Cerebellar nuclear complex (tissue), 1 donor: ENCODE measurements at regions not wholly inside any gene's neighbourhood (a gene's known extent, or its start where the extent isn't known, plus 50 kb on each side); places are given as distances from the start of the nearest gene placed in this dataset.
"Not testable (repeated sequence)": the region's sequence is repeated elsewhere in the genome, so short reads cannot be mapped to it uniquely, and the experiment has no call there.

ENCODE experiments used
- DNase-seq, 2 experiments: peaks; one replicate each; lab custom pipeline; 2025; lab: John Stamatoyannopoulos, UW

DNA sequence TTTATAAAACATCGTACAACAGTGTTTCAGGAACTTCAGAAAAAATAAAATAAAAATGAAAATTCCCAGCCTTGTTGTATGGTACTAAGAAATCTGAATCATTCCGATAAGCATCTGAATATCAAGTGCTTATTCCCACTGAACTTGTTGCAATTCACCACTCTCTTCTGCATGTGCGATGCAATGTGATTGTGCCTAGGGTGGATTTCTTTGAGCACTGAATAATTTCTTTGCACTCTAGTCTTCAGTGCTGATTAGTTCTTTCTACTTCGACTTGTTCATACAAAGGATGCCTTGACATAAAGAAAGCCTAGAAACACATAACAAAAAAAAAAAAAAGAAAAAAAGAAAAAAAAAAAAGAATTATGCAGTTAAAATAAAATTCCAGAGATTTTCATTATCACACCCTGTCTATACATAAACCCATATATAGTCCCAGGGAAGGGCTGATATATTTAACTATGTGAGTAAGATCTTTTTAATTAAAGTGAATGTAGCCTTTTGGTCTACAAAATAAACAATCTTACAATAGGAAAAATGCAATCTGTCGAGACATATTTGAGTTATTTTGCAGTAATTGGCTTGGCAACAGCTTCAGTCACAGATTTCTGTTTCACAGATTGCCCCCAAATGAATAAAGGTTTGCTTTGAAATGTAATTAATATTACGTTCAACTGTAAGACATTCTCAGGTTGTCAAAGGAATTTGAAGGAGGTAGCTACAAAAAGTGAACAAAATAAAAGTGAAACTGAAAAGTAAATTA is 1118.9 kb upstream of the CELF2 start:
- no peak for DNase-seq

GRCh38 chr10:9900751-9901150 is 1116.9 kb upstream of the CELF2 start:
- no peak for DNase-seq

- no peak for DNase-seq
Measured at GRCh38 chr10:9901971-9902370, 1115.7 kb upstream of the CELF2 start.

- DNase-seq = no peak
Measured at GRCh38 chr10:9910446-9910845, 1107.2 kb upstream of the CELF2 start.

DNA sequence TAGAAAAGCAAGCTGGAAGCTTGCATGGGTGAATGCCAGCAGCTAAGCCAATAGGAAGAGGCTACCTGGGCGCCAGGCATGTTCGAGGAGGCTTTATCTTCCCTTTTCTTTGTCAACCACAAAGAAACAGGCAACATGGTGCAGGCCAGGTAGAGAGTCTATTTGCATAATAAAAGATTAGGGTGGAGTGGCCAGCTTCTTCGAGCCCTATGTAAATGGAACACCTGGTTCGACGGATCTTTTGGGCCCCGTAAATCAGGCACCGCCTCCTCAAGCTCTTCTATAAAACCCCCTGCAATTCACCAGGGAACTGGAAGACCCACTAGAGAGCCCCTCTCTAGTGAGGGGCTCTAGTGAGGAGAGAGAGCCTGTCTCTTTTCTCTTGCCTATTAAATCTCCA is 1106.2 kb upstream of the CELF2 start:
- DNase-seq = no peak

- no peak for DNase-seq
Measured at GRCh38 chr10:9913876-9914514, 1103.7 kb upstream of the CELF2 start.

GRCh38 chr10:9921544-9921943 is 1096.1 kb upstream of the CELF2 start:
- no peak for DNase-seq

GRCh38 chr10:9922126-9922870 is 1095.4 kb upstream of the CELF2 start:
- no peak for DNase-seq

GRCh38 chr10:9926003-9926402 is 1091.7 kb upstream of the CELF2 start:
- DNase-seq = no peak

DNA sequence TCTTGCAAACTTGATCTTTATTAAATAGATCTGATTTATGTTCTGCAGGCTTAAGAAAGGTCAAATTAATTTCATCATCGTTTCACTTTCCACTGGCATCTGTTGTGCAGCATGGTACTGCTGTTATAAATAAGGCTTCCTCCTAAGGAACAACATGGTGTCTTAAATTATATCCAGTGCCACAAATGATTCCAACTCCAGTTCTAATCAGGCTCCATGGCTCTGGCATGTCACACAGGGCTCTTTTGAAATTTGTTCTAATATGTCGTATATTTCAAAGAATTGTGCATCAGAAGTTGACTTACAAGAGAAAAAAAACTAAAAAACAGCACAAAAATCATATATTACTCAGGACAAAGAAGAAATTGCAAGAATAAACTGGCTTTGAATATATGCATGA is 1090.8 kb upstream of the CELF2 start:
- no peak for DNase-seq

DNA sequence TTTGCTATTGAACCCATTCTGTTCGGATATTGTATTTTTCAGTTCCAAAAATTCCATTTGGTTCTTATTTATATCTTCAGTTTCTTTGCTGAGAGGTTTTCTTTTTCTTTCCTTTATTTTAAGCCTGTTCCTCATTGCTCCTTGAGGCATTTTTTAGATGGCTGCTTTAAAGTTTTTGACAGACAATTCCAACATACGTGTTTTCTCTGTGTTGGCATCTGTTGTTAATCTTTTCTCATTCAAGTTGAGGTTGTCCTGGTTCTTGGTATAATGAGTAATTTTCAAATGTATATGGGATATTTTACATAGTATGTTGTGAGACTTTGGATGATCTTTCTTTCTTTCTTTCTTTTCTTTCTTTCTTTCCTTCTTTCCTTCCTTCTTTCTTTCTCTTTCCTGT is 1078.0 kb upstream of the CELF2 start:
- DNase-seq = no peak

- DNase-seq = no peak
Measured at GRCh38 chr10:9944690-9945089, 1073.0 kb upstream of the CELF2 start.

GRCh38 chr10:9950070-9950469 is 1067.6 kb upstream of the CELF2 start:
- no peak for DNase-seq

GRCh38 chr10:9951481-9952257 is 1066.0 kb upstream of the CELF2 start:
- no peak for DNase-seq

DNA sequence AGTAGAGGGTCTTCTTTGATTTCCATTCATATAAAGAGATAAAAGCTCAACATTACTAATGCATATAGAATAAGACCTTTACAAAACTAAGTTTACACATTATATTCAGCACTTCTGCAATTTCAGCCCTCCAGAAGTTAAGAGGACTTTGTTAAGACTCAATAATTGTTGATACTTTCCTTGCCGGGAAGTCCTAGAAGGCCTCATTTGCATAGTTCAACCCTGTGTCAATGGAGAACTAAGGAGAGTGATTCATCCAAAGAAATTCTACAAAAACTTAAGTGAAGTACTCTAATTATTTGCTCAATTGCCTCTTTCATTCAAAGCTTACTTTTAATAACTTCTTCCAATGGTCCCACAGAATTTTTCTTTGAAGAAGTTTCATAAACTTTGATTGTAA is 1060.3 kb upstream of the CELF2 start:
- DNase-seq = no peak

DNA sequence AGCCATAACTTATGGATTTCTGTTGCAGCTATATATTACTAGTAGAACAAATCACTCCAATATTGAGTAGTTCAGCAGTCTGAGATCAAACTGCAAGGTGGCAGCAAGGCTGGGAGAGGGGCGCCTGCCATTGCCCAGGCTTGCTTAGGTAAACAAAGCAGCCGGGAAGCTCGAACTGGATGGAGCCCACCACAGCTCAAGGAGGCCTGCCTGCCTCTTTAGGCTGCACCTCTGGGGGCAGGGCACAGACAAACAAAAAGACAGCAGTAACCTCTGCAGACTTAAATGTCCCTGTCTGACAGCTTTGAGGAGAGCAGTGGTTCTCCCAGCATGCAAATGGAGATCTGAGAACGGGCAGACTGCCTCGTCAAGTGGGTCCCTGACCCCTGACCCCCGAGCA is 1059.8 kb upstream of the CELF2 start:
- DNase-seq = not testable (repeated sequence)

GRCh38 chr10:9965341-9965740 is 1052.3 kb upstream of the CELF2 start:
- no peak for DNase-seq

- no peak for DNase-seq
Measured at GRCh38 chr10:9986786-9987185, 1030.9 kb upstream of the CELF2 start.

DNA sequence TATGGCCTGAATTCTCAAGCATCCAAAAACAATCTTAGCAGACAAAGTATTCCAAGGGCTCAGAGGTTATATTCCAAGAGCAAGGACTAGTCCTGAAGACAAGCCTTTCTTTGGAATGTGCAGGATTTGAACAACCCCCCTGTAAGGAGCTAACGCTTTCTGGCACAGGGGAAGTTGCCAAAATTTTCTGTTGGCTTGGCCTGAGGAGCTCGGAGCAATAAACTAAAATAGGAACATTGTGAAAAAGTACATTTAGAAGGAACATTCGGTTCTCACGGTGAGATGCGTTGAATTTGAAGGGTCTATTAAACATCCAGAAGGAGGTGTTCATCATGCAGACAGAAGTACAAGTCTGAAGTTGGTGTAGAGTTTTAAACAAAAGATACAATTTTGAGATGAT is 1030.5 kb upstream of the CELF2 start:
- no peak for DNase-seq

GRCh38 chr10:9992661-9993060 is 1025.0 kb upstream of the CELF2 start:
- DNase-seq = no peak

- no peak for DNase-seq
Measured at GRCh38 chr10:9994131-9994530, 1023.5 kb upstream of the CELF2 start.

- no peak for DNase-seq
Measured at GRCh38 chr10:9999627-10000026, 1018.0 kb upstream of the CELF2 start.
